ENCODE measurements at regions not wholly inside any gene's neighbourhood (a gene's known extent, or its start where the extent isn't known, plus 50 kb on each side); places are given as distances from the start of the nearest gene placed in this dataset.

DNA sequence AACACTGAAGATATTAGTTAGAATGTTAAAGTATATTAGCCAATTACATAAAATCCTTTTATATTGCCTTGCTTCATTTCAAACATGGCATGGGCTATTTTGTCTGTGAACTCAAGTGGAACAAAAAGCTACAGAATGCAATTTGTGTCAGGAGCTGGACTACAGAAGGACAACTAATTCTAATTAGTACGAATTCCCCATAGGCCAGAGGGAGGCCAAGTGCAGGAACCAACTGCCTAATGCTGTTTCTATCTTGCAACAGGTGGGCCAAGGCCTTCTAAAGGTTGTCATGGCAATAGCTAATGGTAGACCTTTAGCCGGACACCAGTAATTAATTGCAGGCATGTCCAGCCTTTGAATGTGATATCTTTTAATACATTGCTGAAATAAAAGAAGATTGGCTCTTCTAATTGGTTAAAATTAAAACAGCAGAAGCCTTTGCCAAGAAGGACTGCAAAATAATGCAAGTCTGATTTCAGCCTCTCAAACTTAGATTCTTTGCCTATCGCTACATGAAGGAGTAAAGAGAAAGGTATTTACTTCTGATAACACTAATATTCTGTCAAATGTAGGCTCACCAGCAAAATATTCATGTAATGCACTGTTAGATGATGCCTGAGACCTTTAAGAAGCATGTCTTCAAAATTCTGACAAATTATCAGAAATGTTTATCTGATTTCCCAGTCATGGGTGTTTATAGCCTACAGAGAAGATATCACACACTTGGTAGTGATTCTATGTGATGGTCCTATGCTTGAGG, 232.1 kb downstream of the LMO4 start:
- DNase-seq (ENCODE audit: low read depth): no peak

- DNase-seq (ENCODE audit: low read depth): no peak
Observed at GRCh38 chr1:87563211-87563610, 234.5 kb downstream of the LMO4 start.

- no peak for DNase-seq (ENCODE audit: low read depth)
Observed at GRCh38 chr1:87565861-87566260, 237.2 kb downstream of the LMO4 start.

- no peak for DNase-seq (ENCODE audit: low read depth)
Observed at GRCh38 chr1:87568005-87568404, 239.3 kb downstream of the LMO4 start.

- DNase-seq (ENCODE audit: low read depth): no peak
Observed at GRCh38 chr1:87568911-87569310, 240.2 kb downstream of the LMO4 start.

GRCh38 chr1:87572008-87572407, 243.3 kb downstream of the LMO4 start:
- no peak for DNase-seq (ENCODE audit: low read depth)

DNA sequence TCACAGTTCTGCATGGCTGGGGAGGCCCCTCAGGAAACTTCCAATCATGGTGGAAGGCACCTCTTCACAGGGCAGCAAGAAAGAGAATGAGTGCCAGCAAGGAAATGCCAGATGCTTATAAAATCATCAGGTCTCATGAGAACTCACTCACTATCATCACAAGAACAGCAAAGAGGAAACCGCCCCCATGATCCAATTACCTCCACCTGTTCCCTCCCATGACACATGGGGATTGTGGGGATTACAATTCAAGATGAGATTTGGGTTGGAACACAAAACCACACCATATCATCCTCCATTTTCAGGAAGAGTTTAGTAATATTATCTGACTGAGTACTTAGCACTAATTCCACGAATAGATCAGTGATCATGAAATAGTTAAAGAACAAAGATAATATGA, 244.2 kb downstream of the LMO4 start:
- no peak for DNase-seq (ENCODE audit: low read depth)

DNA sequence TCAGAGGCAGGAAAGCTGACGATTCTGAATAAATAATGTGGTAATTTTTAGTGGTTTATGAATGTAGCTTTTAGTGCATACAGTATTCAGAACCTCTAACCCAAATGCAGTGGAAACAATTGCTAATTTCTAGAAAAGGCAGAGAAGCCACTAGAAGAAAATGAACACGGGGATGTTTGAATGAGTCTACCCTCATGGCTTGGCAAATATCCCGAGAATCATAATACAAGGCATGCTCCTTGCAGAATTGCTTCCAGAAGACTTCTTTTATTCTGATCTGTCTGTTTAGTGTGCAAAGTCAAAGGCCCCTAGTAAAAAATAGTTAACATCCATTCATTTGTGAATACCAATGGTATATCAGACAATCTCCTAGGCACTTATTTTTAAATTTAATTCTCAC, 246.8 kb downstream of the LMO4 start:
- no peak for DNase-seq (ENCODE audit: low read depth)

DNA sequence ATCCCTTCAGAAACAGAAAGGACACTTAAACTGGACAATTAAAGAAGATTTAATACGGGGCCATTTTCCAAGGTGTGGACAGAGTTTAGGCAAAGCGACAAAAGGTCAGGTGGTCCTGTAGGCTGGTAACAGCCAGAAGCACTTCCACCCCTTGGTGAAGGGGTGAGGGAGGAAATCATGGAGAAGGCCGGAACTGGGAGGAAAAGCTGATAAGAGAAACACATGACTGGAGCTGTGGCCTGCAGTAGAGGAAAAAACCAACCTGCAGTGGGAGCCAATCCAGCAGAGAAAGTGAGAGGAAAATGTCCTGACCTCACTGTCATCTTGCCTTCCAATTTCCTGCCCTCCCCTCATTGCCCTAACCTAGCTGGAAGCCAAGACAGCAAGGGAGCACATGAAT, 249.8 kb downstream of the LMO4 start:
- no peak for DNase-seq (ENCODE audit: low read depth)

DNA sequence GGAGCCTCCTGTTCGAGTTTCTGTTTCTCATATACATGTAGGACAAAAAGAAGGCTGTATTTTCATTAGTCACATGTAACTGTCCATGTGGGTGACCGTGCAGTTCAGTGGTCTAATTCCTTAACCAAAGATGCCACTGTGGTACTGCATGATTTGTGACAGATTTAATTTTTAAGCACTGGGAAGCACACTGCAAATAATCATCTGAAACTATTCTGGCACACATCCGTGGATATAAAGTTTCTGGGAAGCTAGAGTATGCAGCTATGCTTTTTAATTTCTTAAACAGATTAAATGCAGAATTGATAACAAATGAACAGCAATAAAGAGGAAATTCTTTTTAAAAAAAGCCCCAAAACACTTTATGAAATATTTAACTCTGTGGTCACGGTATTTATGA, 254.8 kb downstream of the LMO4 start:
- DNase-seq (ENCODE audit: low read depth): no peak

- no peak for DNase-seq (ENCODE audit: low read depth)
Observed at GRCh38 chr1:87584586-87584985, 255.9 kb downstream of the LMO4 start.

- no peak for DNase-seq (ENCODE audit: low read depth)
Observed at GRCh38 chr1:87586501-87586900, 257.8 kb downstream of the LMO4 start.

DNA sequence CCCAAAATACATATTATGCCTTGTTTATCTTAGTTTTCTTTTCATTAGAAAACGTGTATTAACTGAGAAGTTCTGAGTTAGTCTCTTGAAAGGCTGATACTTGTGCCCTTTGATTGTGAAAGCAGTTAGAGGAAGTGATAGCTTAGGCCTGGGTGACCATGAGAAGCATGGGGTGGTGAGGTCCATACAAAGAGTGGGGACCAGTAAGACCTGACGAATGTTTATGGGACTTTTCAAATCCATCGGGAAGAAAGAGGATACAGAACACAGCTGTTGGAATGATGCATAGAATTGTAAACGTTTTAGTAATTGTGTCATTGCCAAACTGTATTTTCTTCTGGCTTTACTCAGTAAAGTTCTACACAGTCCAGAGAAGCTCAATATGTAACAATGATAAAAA, 259.8 kb downstream of the LMO4 start:
- DNase-seq (ENCODE audit: low read depth): no peak

- no peak for DNase-seq (ENCODE audit: low read depth)
Observed at GRCh38 chr1:87591492-87591891, 262.8 kb downstream of the LMO4 start.

DNA sequence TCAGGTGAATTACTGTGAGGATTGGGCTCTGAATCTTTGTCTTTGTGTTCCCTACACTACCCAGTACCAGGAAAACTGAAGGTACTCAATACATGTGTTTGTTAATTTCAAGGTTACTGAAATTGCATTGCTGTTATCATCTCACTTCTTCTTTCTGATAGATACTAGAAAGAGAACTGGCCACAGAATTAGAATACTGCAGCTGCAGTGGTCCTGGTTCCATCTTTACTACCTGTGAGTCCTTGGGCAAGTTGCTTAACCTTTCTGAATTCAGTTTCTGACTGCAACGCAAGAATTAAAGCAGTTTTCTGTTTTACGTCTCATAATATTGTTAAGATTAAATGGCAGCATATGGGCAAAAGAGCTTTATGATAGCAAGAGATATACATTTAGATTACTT, 263.5 kb downstream of the LMO4 start:
- DNase-seq (ENCODE audit: low read depth): no peak

GRCh38 chr1:87594736-87595383, 266.2 kb downstream of the LMO4 start:
- DNase-seq (ENCODE audit: low read depth): no peak

GRCh38 chr1:87595384-87595781, 266.7 kb downstream of the LMO4 start:
- DNase-seq (ENCODE audit: low read depth): no peak

DNA sequence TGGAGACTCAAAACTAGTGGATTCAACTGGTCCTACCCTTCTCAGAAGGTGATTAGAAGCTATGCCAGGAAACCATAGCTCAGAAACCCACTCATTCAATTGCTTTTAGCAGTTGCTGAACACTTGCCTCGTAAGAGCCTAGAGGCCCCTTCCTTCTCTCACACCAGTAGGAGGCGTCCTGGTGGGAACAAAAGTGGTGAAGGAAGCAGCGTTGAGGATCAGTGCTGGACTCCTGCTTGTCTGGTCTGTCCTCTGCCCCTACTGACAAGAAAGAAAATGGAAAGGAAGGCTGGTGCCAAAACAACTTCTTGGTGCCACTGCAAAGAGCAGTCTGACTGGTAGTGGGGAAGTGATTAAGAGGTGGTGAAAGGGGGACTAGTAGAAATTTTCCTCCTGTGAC, 269.7 kb downstream of the LMO4 start:
- DNase-seq (ENCODE audit: low read depth): no peak

DNA sequence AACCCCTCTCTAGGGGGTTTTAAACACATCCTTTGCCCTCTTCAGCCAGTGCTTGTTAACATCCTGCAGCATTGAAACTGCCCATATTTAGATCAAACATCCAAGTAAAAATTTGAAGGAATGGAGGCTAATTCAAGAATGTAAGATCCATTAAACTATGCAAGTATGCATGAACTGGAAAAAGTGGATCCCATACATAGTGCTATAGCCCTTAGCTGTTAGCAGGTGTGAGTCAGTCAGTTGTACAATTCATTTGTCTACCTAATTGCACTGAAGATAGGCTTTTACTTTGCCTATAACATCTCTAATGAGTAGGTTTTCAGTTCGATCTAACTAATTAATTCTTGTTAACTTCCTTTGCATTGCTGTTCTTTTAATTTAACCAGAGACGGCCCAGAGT, 270.9 kb downstream of the LMO4 start:
- DNase-seq (ENCODE audit: low read depth): no peak

GRCh38 chr1:87600055-87600850, 271.6 kb downstream of the LMO4 start:
- DNase-seq (ENCODE audit: low read depth): no peak

DNA sequence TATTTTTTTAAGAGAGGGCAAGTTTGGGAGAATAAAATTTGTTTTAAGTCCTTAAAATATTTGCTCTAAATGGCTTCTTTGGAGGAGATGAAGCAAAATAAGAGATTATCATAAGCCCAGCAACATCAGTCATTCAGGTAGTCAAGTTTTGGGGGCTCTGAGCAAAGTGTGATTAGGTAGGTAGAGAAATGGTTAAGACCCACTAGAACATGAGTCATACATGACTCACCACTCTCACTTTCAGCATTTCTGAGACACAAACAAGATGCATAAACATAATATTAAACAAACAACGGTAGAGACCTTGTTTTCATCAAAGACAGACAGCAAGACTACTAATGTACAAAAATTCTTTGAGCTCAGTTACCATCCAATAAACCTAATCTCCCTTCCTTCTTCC, 272.2 kb downstream of the LMO4 start:
- DNase-seq (ENCODE audit: low read depth): no peak

- DNase-seq (ENCODE audit: low read depth): no peak
Observed at GRCh38 chr1:87603626-87604025, 274.9 kb downstream of the LMO4 start.

GRCh38 chr1:87612956-87613355, 284.3 kb downstream of the LMO4 start:
- no peak for DNase-seq (ENCODE audit: low read depth)
